ENCODE measurements at regions not wholly inside any gene's neighbourhood (a gene's known extent, or its start where the extent isn't known, plus 50 kb on each side); places are given as distances from the start of the nearest gene placed in this dataset.
"Not testable (repeated sequence)": the region's sequence is repeated elsewhere in the genome, so short reads cannot be mapped to it uniquely, and the experiment has no call there.

- DNase-seq (ENCODE audit: low read depth in 3 of 3): no peak
Measured at GRCh38 chr2:8368463-8368862, 313.4 kb upstream of the ID2 start.

GRCh38 chr2:8369522-8369921 lies 312.3 kb upstream of the ID2 start:
- DNase-seq (ENCODE audit: low read depth in 3 of 3): no peak

- DNase-seq (ENCODE audit: low read depth in 3 of 3): no peak
Measured at GRCh38 chr2:8370258-8370802, 311.5 kb upstream of the ID2 start.

- no peak for DNase-seq (ENCODE audit: low read depth in 3 of 3)
Measured at GRCh38 chr2:8371653-8372052, 310.2 kb upstream of the ID2 start.

- no peak for DNase-seq (ENCODE audit: low read depth in 3 of 3)
Measured at GRCh38 chr2:8374782-8375181, 307.1 kb upstream of the ID2 start.

- no peak for DNase-seq (ENCODE audit: low read depth in 3 of 3)
Measured at GRCh38 chr2:8376603-8377410, 305.0 kb upstream of the ID2 start.

- no peak for DNase-seq (ENCODE audit: low read depth in 3 of 3)
Measured at GRCh38 chr2:8378016-8378810, 303.6 kb upstream of the ID2 start.

GRCh38 chr2:8379128-8379527 lies 302.7 kb upstream of the ID2 start:
- no peak for DNase-seq (ENCODE audit: low read depth in 3 of 3)

- no peak for DNase-seq (ENCODE audit: low read depth in 3 of 3)
Measured at GRCh38 chr2:8379549-8379948, 302.3 kb upstream of the ID2 start.

- no peak for DNase-seq (ENCODE audit: low read depth in 3 of 3)
Measured at GRCh38 chr2:8380026-8380425, 301.8 kb upstream of the ID2 start.

GRCh38 chr2:8380566-8380965 lies 301.3 kb upstream of the ID2 start:
- DNase-seq (ENCODE audit: low read depth in 3 of 3): no peak

- DNase-seq (ENCODE audit: low read depth in 3 of 3): no peak
Measured at GRCh38 chr2:8382485-8382884, 299.4 kb upstream of the ID2 start.

- DNase-seq (ENCODE audit: low read depth in 3 of 3): not testable (repeated sequence)
Measured at GRCh38 chr2:8386748-8387147, 295.1 kb upstream of the ID2 start.

- no peak for DNase-seq (ENCODE audit: low read depth in 3 of 3)
Measured at GRCh38 chr2:8388781-8389180, 293.1 kb upstream of the ID2 start.

- DNase-seq (ENCODE audit: low read depth in 3 of 3): no peak
Measured at GRCh38 chr2:8389431-8390108, 292.3 kb upstream of the ID2 start.

GRCh38 chr2:8391126-8391525 lies 290.7 kb upstream of the ID2 start:
- no peak for DNase-seq (ENCODE audit: low read depth in 3 of 3)

- no peak for DNase-seq (ENCODE audit: low read depth in 3 of 3)
Measured at GRCh38 chr2:8391584-8391983, 290.3 kb upstream of the ID2 start.

- DNase-seq (ENCODE audit: low read depth in 3 of 3): no peak
Measured at GRCh38 chr2:8392098-8392866, 289.6 kb upstream of the ID2 start.

- no peak for DNase-seq (ENCODE audit: low read depth in 3 of 3)
Measured at GRCh38 chr2:8393506-8393905, 288.4 kb upstream of the ID2 start.

- no peak for DNase-seq (ENCODE audit: low read depth in 3 of 3)
Measured at GRCh38 chr2:8394131-8394530, 287.7 kb upstream of the ID2 start.

GRCh38 chr2:8394569-8395359 lies 287.1 kb upstream of the ID2 start:
- no peak for DNase-seq (ENCODE audit: low read depth in 3 of 3)
